Retinal pigment epithelial cell (primary cell): ENCODE measurements at regions not wholly inside any gene's neighbourhood (a gene's known extent, or its start where the extent isn't known, plus 50 kb on each side); places are given as distances from the start of the nearest gene placed in this dataset.
"Not testable (repeated sequence)": the region's sequence is repeated elsewhere in the genome, so short reads cannot be mapped to it uniquely, and the experiment has no call there.

Source experiments
- DNase-seq: peaks from one replicate; pipeline ENCODE4 v3.0.0-alpha.2; 2010; ENCODE audit warnings: low read depth
- H3K4me3 ChIP-seq: 2 replicates; pipeline ENCODE4 v1.5.1; 2011; ENCODE audit warnings: mild to moderate bottlenecking, low read length, control low read depth, moderate library complexity
- CTCF ChIP-seq: conservative IDR thresholded peaks from 2 replicates; pipeline ENCODE4 v1.5.1; 2011; ENCODE audit warnings: low read depth, low read length, control low read depth, inconsistent platforms

- no peak overlapping the region for H3K4me3 ChIP-seq
- TF ChIP-seq CTCF, result no peak
- no peak for DNase-seq
Measured at GRCh38 chr6:101150226-101150625, 243.3 kb upstream of the GRIK2 start.

- DNase-seq, H3K4me3 ChIP-seq: not testable (repeated sequence)
Measured at GRCh38 chr6:101157638-101158037, 235.9 kb upstream of the GRIK2 start.

GRCh38 chr6:101163611-101164010 lies 229.9 kb upstream of the GRIK2 start:
- H3K4me3 ChIP-seq, result no peak overlapping the region
- no peak for DNase-seq
- no peak for TF ChIP-seq CTCF

GRCh38 chr6:101167638-101168037 lies 225.9 kb upstream of the GRIK2 start:
- no peak overlapping the region for H3K4me3 ChIP-seq
- no peak for DNase-seq
- no peak for TF ChIP-seq CTCF

- H3K4me3 ChIP-seq, DNase-seq: not testable (repeated sequence)
Measured at GRCh38 chr6:101171049-101171448, 222.5 kb upstream of the GRIK2 start.

- DNase-seq, result no peak
- no peak overlapping the region for H3K4me3 ChIP-seq
- no peak for TF ChIP-seq CTCF
Measured at GRCh38 chr6:101178748-101179147, 214.8 kb upstream of the GRIK2 start.

- TF ChIP-seq CTCF, result no peak
- no peak overlapping the region for H3K4me3 ChIP-seq
- no peak for DNase-seq
Measured at GRCh38 chr6:101181006-101181405, 212.5 kb upstream of the GRIK2 start.

GRCh38 chr6:101188285-101188798 lies 205.2 kb upstream of the GRIK2 start:
- H3K4me3 ChIP-seq, DNase-seq: not testable (repeated sequence)

GRCh38 chr6:101195588-101195987 lies 197.9 kb upstream of the GRIK2 start:
- H3K4me3 ChIP-seq, result no peak overlapping the region
- peak; percentile 12 for DNase-seq
- TF ChIP-seq CTCF, result no peak
